Suprapubic skin (tissue), 4 donors: ENCODE measurements at regions not wholly inside any gene's neighbourhood (a gene's known extent, or its start where the extent isn't known, plus 50 kb on each side); places are given as distances from the start of the nearest gene placed in this dataset.

Experiments
- DNase-seq, 2 donors: peaks; one replicate each; pipeline ENCODE4 v3.0.0-alpha.2; 2019; ENCODE audit warnings: low spot score in 2 of 2
- H3K27ac ChIP-seq: fragments of 200-600 bp; sonication (generic); one replicate; pipeline ENCODE4 v1.5.1; 2019
- H3K27me3 ChIP-seq: fragments of 200-600 bp; sonication (generic); one replicate; pipeline ENCODE4 v1.5.1; 2019
- H3K36me3 ChIP-seq: fragments of 200-600 bp; sonication (generic); one replicate; pipeline ENCODE4 v1.5.1; 2019
- H3K4me1 ChIP-seq: fragments of 200-600 bp; sonication (generic); one replicate; pipeline ENCODE4 v1.5.1; 2019
- H3K4me3 ChIP-seq: fragments of 200-600 bp; sonication (generic); one replicate; pipeline ENCODE4 v1.5.1; 2019; ENCODE audit warnings: mild to moderate bottlenecking
- H3K9me3 ChIP-seq: fragments of 200-600 bp; sonication (generic); one replicate; pipeline ENCODE4 v1.5.1; 2019
- EP300 ChIP-seq: sonication (generic); formaldehyde crosslinking; IDR thresholded peaks from one replicate; pipeline ENCODE4 v1.6.1; 2017; ENCODE audit warnings: antibody characterized with exemption
- POLR2A ChIP-seq, 2 donors: fragments of 450-650 bp; IDR thresholded peaks; one replicate each; pipeline ENCODE4 v1.6.1; 2017; ENCODE audit warnings: antibody characterized with exemption in 2 of 2, mild to moderate bottlenecking in 2 of 2, moderate library complexity in 2 of 2
- POLR2AphosphoS5 ChIP-seq, 3 donors: sonication (generic); formaldehyde crosslinking; IDR thresholded peaks; one replicate each; pipeline ENCODE4 v1.6.1; 2017; ENCODE audit warnings: antibody characterized with exemption in 3 of 3
- WGBS: methylation state at CpG from one replicate; pipeline ENCODE4 v1.1.5; 2018; 5-methylcytosine and 5-hydroxymethylcytosine counted together
- TF ChIP-seq, protein P1 (sequence below), 2 donors: fragments of 200-600 bp in 1 of 2; fragments of 450-650 bp in 1 of 2; sonication (generic) in 1 of 2; IDR thresholded peaks; one replicate each; pipeline ENCODE4 v1.5.1; 2016 to 2019; ENCODE audit warnings: antibody characterized with exemption in 2 of 2, mild to moderate bottlenecking in 1 of 2, moderate library complexity in 1 of 2

DNA sequence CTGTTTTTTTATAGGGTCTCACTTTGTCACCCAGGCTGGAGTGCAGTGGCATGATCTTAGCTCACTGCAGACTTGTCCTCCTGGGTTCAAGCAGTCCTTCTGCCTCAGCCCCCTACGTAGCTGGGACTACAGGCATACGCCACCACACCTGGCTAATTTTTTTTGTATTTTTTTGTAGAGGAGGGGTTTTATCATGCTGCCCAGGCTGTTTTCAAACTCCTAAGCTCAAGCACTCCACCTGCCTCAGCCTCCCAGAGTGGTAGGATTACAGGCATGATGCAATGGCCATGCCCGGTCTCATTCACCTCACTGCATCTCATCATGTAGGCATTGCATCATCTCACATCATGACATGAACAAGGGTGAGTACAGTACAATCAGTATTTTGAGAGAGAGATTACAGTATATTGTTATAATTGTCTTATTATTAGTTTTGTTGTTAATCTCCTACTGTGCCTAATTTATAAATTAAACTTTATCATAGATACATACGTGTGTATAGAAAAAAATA lies 74.3 kb upstream of the EOMES start:
- no peak for DNase-seq

DNA sequence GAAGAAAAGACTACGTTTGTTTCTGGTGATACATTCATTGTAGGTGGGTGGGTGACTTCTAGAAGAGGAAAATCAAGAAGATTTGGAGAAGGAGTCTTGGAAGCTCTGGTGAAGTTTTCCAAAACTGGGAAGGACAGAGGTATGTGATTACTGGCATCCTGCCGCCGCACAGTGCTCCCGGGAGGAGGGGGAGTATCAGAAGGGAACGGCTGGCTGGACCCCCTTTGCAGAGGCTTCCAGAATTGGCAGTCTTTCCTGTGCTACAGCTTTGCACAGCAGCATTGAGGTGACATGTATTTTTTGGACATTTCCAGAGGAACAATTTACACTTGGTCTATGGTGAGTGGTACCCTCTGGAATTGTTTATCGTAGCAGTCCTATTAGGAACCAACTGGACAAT lies 75.7 kb upstream of the EOMES start:
- no peak overlapping the region for H3K4me3 ChIP-seq
- no peaks in the 10 kb centered on the region for H3K27me3 ChIP-seq
- DNase-seq, result no peak
- no peaks in the 10 kb centered on the region for H3K36me3 ChIP-seq
- no peaks in the 10 kb centered on the region for H3K9me3 ChIP-seq
- no peaks in the 10 kb centered on the region for H3K4me1 ChIP-seq
- TF ChIP-seq, protein P1, sequence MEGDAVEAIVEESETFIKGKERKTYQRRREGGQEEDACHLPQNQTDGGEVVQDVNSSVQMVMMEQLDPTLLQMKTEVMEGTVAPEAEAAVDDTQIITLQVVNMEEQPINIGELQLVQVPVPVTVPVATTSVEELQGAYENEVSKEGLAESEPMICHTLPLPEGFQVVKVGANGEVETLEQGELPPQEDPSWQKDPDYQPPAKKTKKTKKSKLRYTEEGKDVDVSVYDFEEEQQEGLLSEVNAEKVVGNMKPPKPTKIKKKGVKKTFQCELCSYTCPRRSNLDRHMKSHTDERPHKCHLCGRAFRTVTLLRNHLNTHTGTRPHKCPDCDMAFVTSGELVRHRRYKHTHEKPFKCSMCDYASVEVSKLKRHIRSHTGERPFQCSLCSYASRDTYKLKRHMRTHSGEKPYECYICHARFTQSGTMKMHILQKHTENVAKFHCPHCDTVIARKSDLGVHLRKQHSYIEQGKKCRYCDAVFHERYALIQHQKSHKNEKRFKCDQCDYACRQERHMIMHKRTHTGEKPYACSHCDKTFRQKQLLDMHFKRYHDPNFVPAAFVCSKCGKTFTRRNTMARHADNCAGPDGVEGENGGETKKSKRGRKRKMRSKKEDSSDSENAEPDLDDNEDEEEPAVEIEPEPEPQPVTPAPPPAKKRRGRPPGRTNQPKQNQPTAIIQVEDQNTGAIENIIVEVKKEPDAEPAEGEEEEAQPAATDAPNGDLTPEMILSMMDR (IDR thresholded peaks at IDR 0.05), result no peak
- TF ChIP-seq POLR2A (IDR thresholded peaks at IDR 0.05) (no peak), EP300 (no peak), POLR2AphosphoS5 (IDR thresholded peaks at IDR 0.05) (no peak)
- WGBS, result 82% methylated on average over 6 of the region's 6 CpGs
- H3K27ac ChIP-seq, result no peak overlapping the region

More for the DNA sequence above, 74.3 kb upstream of the EOMES start:
- H3K27ac ChIP-seq, result no peak overlapping the region
- H3K9me3 ChIP-seq, result no peaks in the 10 kb centered on the region
- 88% methylated on average over 4 of the region's 4 CpGs for WGBS
- no peak overlapping the region for H3K4me3 ChIP-seq
- no peaks in the 10 kb centered on the region for H3K27me3 ChIP-seq
- TF ChIP-seq POLR2A (IDR thresholded peaks at IDR 0.05), result no peak
- no peak for TF ChIP-seq POLR2AphosphoS5 (IDR thresholded peaks at IDR 0.05)
- TF ChIP-seq EP300, result no peak
- TF ChIP-seq, protein P1 (IDR thresholded peaks at IDR 0.05), result no peak
- no peaks in the 10 kb centered on the region for H3K36me3 ChIP-seq
- no peaks in the 10 kb centered on the region for H3K4me1 ChIP-seq

DNA sequence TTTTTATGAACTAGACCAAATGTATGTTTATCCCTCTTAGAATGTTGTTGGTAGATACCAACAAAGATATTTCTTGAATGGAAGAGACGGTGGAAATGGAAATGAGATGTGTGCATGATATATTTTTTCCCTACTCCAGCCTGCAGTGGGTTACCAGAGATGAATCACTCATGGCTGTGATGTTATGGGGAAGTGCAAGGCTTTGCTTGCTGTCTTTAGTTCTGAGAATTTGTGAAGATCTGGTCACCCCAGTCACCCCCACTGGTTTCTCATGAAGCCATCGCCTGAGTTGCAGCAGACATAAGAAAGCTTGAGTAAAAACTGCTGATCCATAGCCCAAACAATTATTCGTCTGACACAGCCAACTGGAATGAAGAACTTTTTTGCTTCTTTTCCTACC lies 78.1 kb upstream of the EOMES start:
- WGBS, result 81% methylated on average over 3 of the region's 3 CpGs
- Histone ChIP-seq H3K4me1 (no peaks in the 10 kb centered on the region), H3K9me3 (no peaks in the 10 kb centered on the region), H3K27ac (no peak overlapping the region), H3K27me3 (no peaks in the 10 kb centered on the region), H3K36me3 (no peaks in the 10 kb centered on the region), H3K4me3 (no peak overlapping the region)
- no peak for DNase-seq
- no peak for TF ChIP-seq POLR2AphosphoS5 (IDR thresholded peaks at IDR 0.05)
- TF ChIP-seq, protein P1 (IDR thresholded peaks at IDR 0.05), result no peak
- no peak for TF ChIP-seq POLR2A (IDR thresholded peaks at IDR 0.05)
- TF ChIP-seq EP300, result no peak

DNA sequence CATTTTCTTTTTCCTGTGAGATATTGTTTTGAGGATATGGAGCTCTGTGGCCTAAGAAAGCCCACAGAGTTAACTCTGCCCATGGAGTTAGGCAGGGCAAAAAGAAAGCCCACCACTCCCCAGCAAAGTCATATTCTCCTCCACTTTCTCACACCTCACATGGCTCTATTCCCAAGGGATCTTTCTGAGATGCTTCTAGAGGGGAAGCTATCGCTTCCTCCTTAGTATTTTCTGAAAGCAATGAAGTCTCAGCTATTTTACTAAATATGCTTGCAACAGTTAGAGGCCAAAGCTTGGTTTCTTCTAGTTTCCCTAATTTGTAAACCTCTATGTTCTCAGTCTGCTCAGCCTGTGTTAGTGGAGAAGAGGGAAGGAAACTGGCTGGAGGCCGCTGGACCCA lies 80.3 kb upstream of the EOMES start:
- TF ChIP-seq EP300 (no peak), POLR2A (IDR thresholded peaks at IDR 0.05) (no peak), POLR2AphosphoS5 (IDR thresholded peaks at IDR 0.05) (no peak)
- TF ChIP-seq, protein P1 (IDR thresholded peaks at IDR 0.05), result no peak
- no peak for DNase-seq
- 94% methylated on average over 2 of the region's 2 CpGs for WGBS
- H3K4me3 ChIP-seq, result no peak overlapping the region
- no peak overlapping the region for H3K27ac ChIP-seq
- no peaks in the 10 kb centered on the region for H3K4me1 ChIP-seq
- H3K36me3 ChIP-seq, result no peaks in the 10 kb centered on the region
- no peaks in the 10 kb centered on the region for H3K9me3 ChIP-seq
- H3K27me3 ChIP-seq, result no peaks in the 10 kb centered on the region

DNA sequence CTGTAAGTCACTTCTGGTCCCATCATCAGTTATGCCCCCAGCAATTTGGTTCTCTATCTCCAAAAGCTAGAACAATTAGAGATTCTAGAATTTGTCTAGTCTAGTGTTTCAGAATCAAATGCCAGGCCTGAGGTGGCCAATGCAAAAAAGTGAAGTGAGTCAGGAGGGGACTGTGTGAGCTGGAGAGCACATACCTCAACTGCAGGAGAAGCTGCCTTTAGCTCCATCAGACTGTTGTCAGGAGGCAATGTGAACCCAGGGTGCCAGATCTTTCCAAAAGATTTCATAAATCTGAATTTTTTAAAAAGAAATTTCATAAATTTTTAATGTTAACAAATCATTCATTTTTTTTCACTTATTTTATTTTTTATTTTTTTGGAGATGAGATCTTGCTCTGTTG lies 80.7 kb upstream of the EOMES start:
- TF ChIP-seq EP300, result no peak
- TF ChIP-seq POLR2A (IDR thresholded peaks at IDR 0.05), result no peak
- TF ChIP-seq POLR2AphosphoS5 (IDR thresholded peaks at IDR 0.05), result no peak
- TF ChIP-seq, protein P1 (IDR thresholded peaks at IDR 0.05), result no peak
- Histone ChIP-seq H3K4me1 (no peaks in the 10 kb centered on the region), H3K4me3 (no peak overlapping the region), H3K36me3 (no peaks in the 10 kb centered on the region), H3K9me3 (no peaks in the 10 kb centered on the region), H3K27me3 (no peaks in the 10 kb centered on the region), H3K27ac (no peak overlapping the region)
- DNase-seq, result no peak
